ENCODE measurements at regions not wholly inside any gene's neighbourhood (a gene's known extent, or its start where the extent isn't known, plus 50 kb on each side); places are given as distances from the start of the nearest gene placed in this dataset.

- DNase-seq: peak in 1 of 3 donors; percentile 42
- no peak overlapping the region for H3K4me3 ChIP-seq
- no peaks in the 10 kb centered on the region for H3K27me3 ChIP-seq
- TF ChIP-seq POLR2A (IDR thresholded peaks at IDR 0.05): no peak
- no peak for TF ChIP-seq CTCF (IDR thresholded peaks at IDR 0.05)
- H3K36me3 ChIP-seq: no peaks in the 10 kb centered on the region
- H3K4me1 ChIP-seq: peaks cover 0 to 19% (median 0%) of the 10 kb centered on the region in 4 donors
- H3K9me3 ChIP-seq: no peaks in the 10 kb centered on the region
- no peak overlapping the region for H3K27ac ChIP-seq
These were observed 66.4 kb upstream of the INSIG1 start for GRCh38 chr7:155231241-155231800.

GRCh38 chr7:155231941-155232340, 65.7 kb upstream of the INSIG1 start:
- no peak overlapping the region for H3K27ac ChIP-seq
- H3K4me3 ChIP-seq: no peak overlapping the region
- no peaks in the 10 kb centered on the region for H3K36me3 ChIP-seq
- H3K9me3 ChIP-seq: no peaks in the 10 kb centered on the region
- H3K4me1 ChIP-seq: peaks cover 0 to 19% (median 0%) of the 10 kb centered on the region in 4 donors
- DNase-seq: peak in 1 of 3 donors; percentile 16
- TF ChIP-seq CTCF (IDR thresholded peaks at IDR 0.05): no peak
- TF ChIP-seq POLR2A (IDR thresholded peaks at IDR 0.05): no peak
- H3K27me3 ChIP-seq: no peaks in the 10 kb centered on the region

GRCh38 chr7:155232911-155233310, 64.8 kb upstream of the INSIG1 start:
- Histone ChIP-seq H3K36me3 (no peaks in the 10 kb centered on the region), H3K4me3 (no peak overlapping the region), H3K4me1 (peaks cover 0 to 19% (median 0%) of the 10 kb centered on the region in 4 donors), H3K27ac (no peak overlapping the region), H3K9me3 (no peaks in the 10 kb centered on the region), H3K27me3 (no peaks in the 10 kb centered on the region)
- TF ChIP-seq CTCF (IDR thresholded peaks at IDR 0.05) (no peak), POLR2A (IDR thresholded peaks at IDR 0.05) (no peak)
- DNase-seq: peak in 1 of 3 donors; percentile 7

- no peak for DNase-seq
- Histone ChIP-seq H3K4me1 (peaks cover 0 to 19% (median 0%) of the 10 kb centered on the region in 4 donors), H3K27ac (peak overlapping the region in 2 of 4 donors; percentile 63 to 85), H3K36me3 (no peaks in the 10 kb centered on the region), H3K9me3 (no peaks in the 10 kb centered on the region), H3K27me3 (no peaks in the 10 kb centered on the region), H3K4me3 (no peak overlapping the region)
- TF ChIP-seq CTCF (IDR thresholded peaks at IDR 0.05) (no peak), POLR2A (IDR thresholded peaks at IDR 0.05) (no peak)
These were observed 64.1 kb upstream of the INSIG1 start for GRCh38 chr7:155233311-155234157.

GRCh38 chr7:155234158-155234492, 63.6 kb upstream of the INSIG1 start:
- peak overlapping the region in 3 of 4 donors; percentile 57 to 85 (median 63) for H3K27ac ChIP-seq
- peak in 1 of 3 donors; percentile 46 for DNase-seq

More at GRCh38 chr7:155234158-155234492, 63.6 kb upstream of the INSIG1 start:
- TF ChIP-seq CTCF (IDR thresholded peaks at IDR 0.05) (peak in 2 of 6 experiments; percentile 6 to 7), POLR2A (IDR thresholded peaks at IDR 0.05) (no peak)
- H3K36me3 ChIP-seq: no peaks in the 10 kb centered on the region
- H3K4me3 ChIP-seq: no peak overlapping the region
- no peaks in the 10 kb centered on the region for H3K9me3 ChIP-seq
- no peaks in the 10 kb centered on the region for H3K27me3 ChIP-seq
- peaks cover 0 to 19% (median 0%) of the 10 kb centered on the region in 4 donors for H3K4me1 ChIP-seq

All from Peyer's patch (tissue), 4 donors.